HEK293 (cell line): ENCODE measurements at regions not wholly inside any gene's neighbourhood (a gene's known extent, or its start where the extent isn't known, plus 50 kb on each side); places are given as distances from the start of the nearest gene placed in this dataset.

ENCODE experiments used
- CTCF ChIA-PET: fragments of 350-600 bp; formaldehyde crosslinking; extraction: SDS; loops from one replicate; lab custom pipeline; 2021; ENCODE audit warnings: antibody characterized with exemption; lab: Yijun Ruan, JAX
- POLR2A ChIA-PET: fragments of 300-600 bp; formaldehyde crosslinking; extraction: SDS; loops from one replicate; lab custom pipeline; 2020; ENCODE audit warnings: antibody characterized with exemption, inconsistent platforms; lab: Yijun Ruan, JAX
- H3K27ac ChIP-seq: fragments of 200-500 bp; sonication (Bioruptor generic); 2 replicates; pipeline ENCODE4 v1.5.1; 2014; ENCODE audit warnings: low read depth, low read length, control low read depth, inconsistent platforms; ENCODE audit errors: extremely low read depth
- H3K36me3 ChIP-seq, 2 experiments: fragments of 200-500 bp in 1 of 2; sonication (Bioruptor generic) in 1 of 2; 1 replicate in 1 of 2; 2 replicates in 1 of 2; pipeline ENCODE4 v1.5.1; 2014 to 2017; ENCODE audit warnings: inconsistent platforms in 2 of 2, low read length in 2 of 2; ENCODE audit not compliant: control insufficient read depth in 2 of 2, insufficient read depth in 1 of 2
- H3K4me1 ChIP-seq: fragments of 200-500 bp; sonication (Bioruptor generic); 2 replicates; pipeline ENCODE4 v1.5.1; 2014; ENCODE audit warnings: mild to moderate bottlenecking, low read length, inconsistent platforms; ENCODE audit not compliant: control insufficient read depth, insufficient read depth
- H3K4me3 ChIP-seq: 2 replicates; pipeline ENCODE4 v1.5.1; 2011; ENCODE audit warnings: low read depth, mild to moderate bottlenecking, control low read depth, low read length, moderate library complexity
- H3K9me3 ChIP-seq: fragments of 200-500 bp; sonication (Bioruptor generic); 2 replicates; pipeline ENCODE4 v1.5.1; 2014; ENCODE audit warnings: low read depth, low read length, inconsistent platforms; ENCODE audit not compliant: control insufficient read depth, insufficient read depth
- EGR2 ChIP-seq: fragments of 450-650 bp; formaldehyde crosslinking; IDR thresholded peaks from 2 replicates; pipeline ENCODE4 v1.5.1; 2016; ENCODE audit warnings: low read depth, missing biosample characterization, missing genetic modification characterization
- GLIS1 ChIP-seq: fragments of 450-650 bp; formaldehyde crosslinking; IDR thresholded peaks from 2 replicates; pipeline ENCODE4 v1.5.1; 2016; ENCODE audit warnings: missing biosample characterization, missing genetic modification characterization
- KLF7 ChIP-seq: fragments of 450-650 bp; formaldehyde crosslinking; IDR thresholded peaks from 2 replicates; pipeline ENCODE4 v1.5.1; 2016; ENCODE audit warnings: missing biosample characterization, missing genetic modification characterization, borderline replicate concordance
- RBAK ChIP-seq: fragments of 450-650 bp; formaldehyde crosslinking; IDR thresholded peaks from 2 replicates; pipeline ENCODE4 v1.5.1; 2016; ENCODE audit warnings: missing biosample characterization, missing genetic modification characterization
- SCRT2 ChIP-seq: fragments of 450-650 bp; formaldehyde crosslinking; IDR thresholded peaks from 2 replicates; pipeline ENCODE4 v1.5.1; 2016; ENCODE audit warnings: missing biosample characterization, missing genetic modification characterization
- ZBTB26 ChIP-seq: fragments of 450-650 bp; formaldehyde crosslinking; optimal IDR thresholded peaks from 2 replicates; pipeline ENCODE3; 2016; ENCODE audit warnings: missing biosample characterization, mild to moderate bottlenecking, missing genetic modification characterization
- ZFP3 ChIP-seq: fragments of 450-650 bp; formaldehyde crosslinking; IDR thresholded peaks from 2 replicates; pipeline ENCODE4 v1.5.1; 2016; ENCODE audit warnings: low read depth, missing biosample characterization, missing genetic modification characterization
- ZNF132 ChIP-seq: fragments of 450-650 bp; formaldehyde crosslinking; IDR thresholded peaks from 2 replicates; pipeline ENCODE4 v1.5.1; 2017; ENCODE audit warnings: missing biosample characterization, missing genetic modification characterization, borderline replicate concordance
- ZNF146 ChIP-seq: fragments of 450-650 bp; formaldehyde crosslinking; IDR thresholded peaks from 2 replicates; pipeline ENCODE4 v1.5.1; 2016; ENCODE audit warnings: missing biosample characterization, missing genetic modification characterization
- ZNF335 ChIP-seq: fragments of 450-650 bp; formaldehyde crosslinking; conservative IDR thresholded peaks from 2 replicates; pipeline ENCODE4 v1.5.1; 2016; ENCODE audit warnings: missing biosample characterization, missing genetic modification characterization
- ZNF366 ChIP-seq: fragments of 450-650 bp; formaldehyde crosslinking; conservative IDR thresholded peaks from 2 replicates; pipeline ENCODE4 v1.5.1; 2016; ENCODE audit warnings: missing biosample characterization, missing genetic modification characterization
- ZNF37A ChIP-seq: fragments of 450-650 bp; IDR thresholded peaks from 2 replicates; pipeline ENCODE4 v1.5.1; 2018; ENCODE audit warnings: missing biosample characterization, missing genetic modification characterization
- ZNF433 ChIP-seq: fragments of 450-650 bp; formaldehyde crosslinking; IDR thresholded peaks from 2 replicates; pipeline ENCODE4 v1.5.1; 2016; ENCODE audit warnings: missing biosample characterization, missing genetic modification characterization, low read depth
- ZNF529 ChIP-seq: fragments of 450-650 bp; formaldehyde crosslinking; IDR thresholded peaks from 2 replicates; pipeline ENCODE4 v1.5.1; 2017; ENCODE audit warnings: missing genetic modification characterization, missing biosample characterization; ENCODE audit not compliant: insufficient replicate concordance
- ZNF549 ChIP-seq: fragments of 450-650 bp; IDR thresholded peaks from 2 replicates; pipeline ENCODE4 v1.5.1; 2018; ENCODE audit warnings: missing biosample characterization, missing genetic modification characterization, mild to moderate bottlenecking, inconsistent platforms, moderate library complexity
- ZNF623 ChIP-seq: fragments of 450-650 bp; formaldehyde crosslinking; IDR thresholded peaks from 2 replicates; pipeline ENCODE4 v1.5.1; 2016; ENCODE audit warnings: missing biosample characterization, missing genetic modification characterization
- ZNF707 ChIP-seq: fragments of 450-650 bp; formaldehyde crosslinking; IDR thresholded peaks from 2 replicates; pipeline ENCODE4 v1.5.1; 2016; ENCODE audit warnings: missing biosample characterization, missing genetic modification characterization
- ZNF777 ChIP-seq: fragments of 450-650 bp; formaldehyde crosslinking; IDR thresholded peaks from 2 replicates; pipeline ENCODE4 v1.5.1; 2017; ENCODE audit warnings: missing biosample characterization, missing genetic modification characterization, borderline replicate concordance
- ZNF830 ChIP-seq: fragments of 450-650 bp; IDR thresholded peaks from 2 replicates; pipeline ENCODE4 v1.5.0; 2018; ENCODE audit warnings: missing biosample characterization, missing genetic modification characterization, low read depth, mild to moderate bottlenecking, moderate library complexity
- ZSCAN30 ChIP-seq: fragments of 450-650 bp; IDR thresholded peaks from 2 replicates; pipeline ENCODE4 v1.5.1; 2018; ENCODE audit warnings: missing biosample characterization, mild to moderate bottlenecking, missing genetic modification characterization, moderate library complexity
- TF ChIP-seq, protein P1 (sequence below): fragments of 450-650 bp; IDR thresholded peaks from 2 replicates; pipeline ENCODE4 v1.5.1; 2018; ENCODE audit warnings: missing biosample characterization, mild to moderate bottlenecking, missing genetic modification characterization
- TF ChIP-seq, protein P2 (sequence below): fragments of 450-650 bp; formaldehyde crosslinking; conservative IDR thresholded peaks from 2 replicates; pipeline ENCODE4 v1.5.1; 2016; ENCODE audit warnings: low read depth, missing biosample characterization, missing genetic modification characterization
- TF ChIP-seq, protein P3 (sequence below): fragments of 450-650 bp; formaldehyde crosslinking; IDR thresholded peaks from 2 replicates; pipeline ENCODE4 v1.5.1; 2016; ENCODE audit warnings: missing biosample characterization, missing genetic modification characterization

GRCh38 chr4:170872794-170873193 lies 783.0 kb upstream of the AADAT start:
- ChIA-PET CTCF (interaction anchor here (0.9 to 1.0 kb wide), 2 partner anchors 10 to 20 kb away, joined by 3 to 4 read pairs; no protein-coding TSS in a partner anchor), POLR2A (no interaction called here)
- Histone ChIP-seq H3K9me3 (no peaks in the 10 kb centered on the region), H3K27ac (no peak overlapping the region), H3K36me3 (no peaks in the 10 kb centered on the region), H3K4me3 (no peak overlapping the region), H3K4me1 (no peaks in the 10 kb centered on the region)
- TF ChIP-seq ZSCAN30 (no peak), ZNF366 (tag by site-specific recombination) (no peak), ZNF132 (tag by site-specific recombination) (no peak), ZNF623 (tag by site-specific recombination) (no peak)

DNA sequence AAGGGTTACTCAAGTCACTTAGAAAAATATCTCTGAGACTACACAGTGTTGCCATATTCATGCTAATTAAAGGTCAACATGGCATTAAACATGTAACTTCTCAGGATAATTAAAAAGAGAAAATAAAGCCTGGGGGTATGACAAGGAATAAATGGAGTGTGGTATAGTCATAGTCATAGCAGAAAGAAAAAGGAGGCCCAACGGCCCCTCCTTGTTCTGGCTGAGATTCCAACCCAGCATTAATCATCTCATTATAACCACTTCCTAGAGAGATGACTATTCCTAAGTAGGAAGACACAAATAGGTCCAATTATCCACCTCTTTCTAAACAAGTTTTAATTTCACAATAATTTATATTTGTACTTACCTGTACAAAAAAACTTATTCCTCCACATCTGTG lies 778.4 kb upstream of the AADAT start:
- Histone ChIP-seq H3K36me3 (no peaks in the 10 kb centered on the region), H3K27ac (no peak overlapping the region), H3K4me1 (no peaks in the 10 kb centered on the region), H3K9me3 (no peaks in the 10 kb centered on the region), H3K4me3 (no peak overlapping the region)
- ChIA-PET POLR2A (no interaction called here), CTCF (no interaction called here)
- TF ChIP-seq ZNF707 (tag by site-specific recombination) = no peak
- TF ChIP-seq ZNF529 (tag by site-specific recombination) = no peak
- TF ChIP-seq KLF7 = no peak
- TF ChIP-seq ZFP3 (tag by site-specific recombination) = no peak
- TF ChIP-seq, protein P1, sequence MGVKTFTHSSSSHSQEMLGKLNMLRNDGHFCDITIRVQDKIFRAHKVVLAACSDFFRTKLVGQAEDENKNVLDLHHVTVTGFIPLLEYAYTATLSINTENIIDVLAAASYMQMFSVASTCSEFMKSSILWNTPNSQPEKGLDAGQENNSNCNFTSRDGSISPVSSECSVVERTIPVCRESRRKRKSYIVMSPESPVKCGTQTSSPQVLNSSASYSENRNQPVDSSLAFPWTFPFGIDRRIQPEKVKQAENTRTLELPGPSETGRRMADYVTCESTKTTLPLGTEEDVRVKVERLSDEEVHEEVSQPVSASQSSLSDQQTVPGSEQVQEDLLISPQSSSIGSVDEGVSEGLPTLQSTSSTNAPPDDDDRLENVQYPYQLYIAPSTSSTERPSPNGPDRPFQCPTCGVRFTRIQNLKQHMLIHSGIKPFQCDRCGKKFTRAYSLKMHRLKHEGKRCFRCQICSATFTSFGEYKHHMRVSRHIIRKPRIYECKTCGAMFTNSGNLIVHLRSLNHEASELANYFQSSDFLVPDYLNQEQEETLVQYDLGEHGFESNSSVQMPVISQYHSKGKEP (tag by site-specific recombination) = no peak
- no peak for TF ChIP-seq RBAK

GRCh38 chr4:170854097-170854496 lies 764.3 kb upstream of the AADAT start:
- POLR2A ChIA-PET = no interaction called here
- CTCF ChIA-PET = interaction anchor here (0.6 to 1.8 kb wide), 6 partner anchors 9 to 594 kb away, joined by 3 to 14 read pairs (median 3); no protein-coding TSS in a partner anchor
- TF ChIP-seq, protein P2, sequence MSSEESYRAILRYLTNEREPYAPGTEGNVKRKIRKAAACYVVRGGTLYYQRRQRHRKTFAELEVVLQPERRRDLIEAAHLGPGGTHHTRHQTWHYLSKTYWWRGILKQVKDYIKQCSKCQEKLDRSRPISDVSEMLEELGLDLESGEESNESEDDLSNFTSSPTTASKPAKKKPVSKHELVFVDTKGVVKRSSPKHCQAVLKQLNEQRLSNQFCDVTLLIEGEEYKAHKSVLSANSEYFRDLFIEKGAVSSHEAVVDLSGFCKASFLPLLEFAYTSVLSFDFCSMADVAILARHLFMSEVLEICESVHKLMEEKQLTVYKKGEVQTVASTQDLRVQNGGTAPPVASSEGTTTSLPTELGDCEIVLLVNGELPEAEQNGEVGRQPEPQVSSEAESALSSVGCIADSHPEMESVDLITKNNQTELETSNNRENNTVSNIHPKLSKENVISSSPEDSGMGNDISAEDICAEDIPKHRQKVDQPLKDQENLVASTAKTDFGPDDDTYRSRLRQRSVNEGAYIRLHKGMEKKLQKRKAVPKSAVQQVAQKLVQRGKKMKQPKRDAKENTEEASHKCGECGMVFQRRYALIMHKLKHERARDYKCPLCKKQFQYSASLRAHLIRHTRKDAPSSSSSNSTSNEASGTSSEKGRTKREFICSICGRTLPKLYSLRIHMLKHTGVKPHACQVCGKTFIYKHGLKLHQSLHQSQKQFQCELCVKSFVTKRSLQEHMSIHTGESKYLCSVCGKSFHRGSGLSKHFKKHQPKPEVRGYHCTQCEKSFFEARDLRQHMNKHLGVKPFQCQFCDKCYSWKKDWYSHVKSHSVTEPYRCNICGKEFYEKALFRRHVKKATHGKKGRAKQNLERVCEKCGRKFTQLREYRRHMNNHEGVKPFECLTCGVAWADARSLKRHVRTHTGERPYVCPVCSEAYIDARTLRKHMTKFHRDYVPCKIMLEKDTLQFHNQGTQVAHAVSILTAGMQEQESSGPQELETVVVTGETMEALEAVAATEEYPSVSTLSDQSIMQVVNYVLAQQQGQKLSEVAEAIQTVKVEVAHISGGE = no peak
- TF ChIP-seq ZNF146 (no peak), ZNF37A (tag by site-specific recombination) (no peak), ZBTB26 (tag by site-specific recombination) (no peak), ZNF132 (tag by site-specific recombination) (no peak), ZNF549 (tag by site-specific recombination) (no peak), ZNF335 (tag by site-specific recombination) (no peak), GLIS1 (no peak), SCRT2 (tag by site-specific recombination) (no peak), EGR2 (tag by site-specific recombination) (no peak), ZNF433 (tag by site-specific recombination) (no peak), ZNF830 (tag by site-specific recombination) (no peak), ZNF777 (tag by site-specific recombination) (no peak)
- TF ChIP-seq, protein P3, sequence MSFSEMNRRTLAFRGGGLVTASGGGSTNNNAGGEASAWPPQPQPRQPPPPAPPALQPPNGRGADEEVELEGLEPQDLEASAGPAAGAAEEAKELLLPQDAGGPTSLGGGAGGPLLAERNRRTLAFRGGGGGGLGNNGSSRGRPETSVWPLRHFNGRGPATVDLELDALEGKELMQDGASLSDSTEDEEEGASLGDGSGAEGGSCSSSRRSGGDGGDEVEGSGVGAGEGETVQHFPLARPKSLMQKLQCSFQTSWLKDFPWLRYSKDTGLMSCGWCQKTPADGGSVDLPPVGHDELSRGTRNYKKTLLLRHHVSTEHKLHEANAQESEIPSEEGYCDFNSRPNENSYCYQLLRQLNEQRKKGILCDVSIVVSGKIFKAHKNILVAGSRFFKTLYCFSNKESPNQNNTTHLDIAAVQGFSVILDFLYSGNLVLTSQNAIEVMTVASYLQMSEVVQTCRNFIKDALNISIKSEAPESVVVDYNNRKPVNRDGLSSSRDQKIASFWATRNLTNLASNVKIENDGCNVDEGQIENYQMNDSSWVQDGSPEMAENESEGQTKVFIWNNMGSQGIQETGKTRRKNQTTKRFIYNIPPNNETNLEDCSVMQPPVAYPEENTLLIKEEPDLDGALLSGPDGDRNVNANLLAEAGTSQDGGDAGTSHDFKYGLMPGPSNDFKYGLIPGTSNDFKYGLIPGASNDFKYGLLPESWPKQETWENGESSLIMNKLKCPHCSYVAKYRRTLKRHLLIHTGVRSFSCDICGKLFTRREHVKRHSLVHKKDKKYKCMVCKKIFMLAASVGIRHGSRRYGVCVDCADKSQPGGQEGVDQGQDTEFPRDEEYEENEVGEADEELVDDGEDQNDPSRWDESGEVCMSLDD = no peak

More at GRCh38 chr4:170854097-170854496, 764.3 kb upstream of the AADAT start:
- H3K27ac ChIP-seq = no peak overlapping the region
- no peaks in the 10 kb centered on the region for H3K9me3 ChIP-seq
- no peaks in the 10 kb centered on the region for H3K36me3 ChIP-seq
- no peak overlapping the region for H3K4me3 ChIP-seq
- H3K4me1 ChIP-seq = no peaks in the 10 kb centered on the region
